ENCODE measurements at regions not wholly inside any gene's neighbourhood (a gene's known extent, or its start where the extent isn't known, plus 50 kb on each side); places are given as distances from the start of the nearest gene placed in this dataset.

- H3K9me3 ChIP-seq = no peaks in the 10 kb centered on the region
- ATAC-seq = no peak
- no peaks in the 10 kb centered on the region for H3K4me1 ChIP-seq
- TF ChIP-seq CTCF (IDR thresholded peaks at IDR 0.05) = no peak
- no peak overlapping the region for H3K4me3 ChIP-seq
- H3K27me3 ChIP-seq (ENCODE audit: low read depth) = no peaks in the 10 kb centered on the region
- intact Hi-C loops (cut with DNase I) = no loop called here
- DNase-seq = no peak
- H3K27ac ChIP-seq = no peak overlapping the region
- H3K36me3 ChIP-seq = no peaks in the 10 kb centered on the region
Measured at GRCh38 chr6:92160226-92160625, 1259.1 kb downstream of the EPHA7 start.

GRCh38 chr6:92159046-92159445 is 1260.3 kb downstream of the EPHA7 start:
- Histone ChIP-seq H3K9me3 (no peaks in the 10 kb centered on the region), H3K27me3 (ENCODE audit: low read depth) (no peaks in the 10 kb centered on the region), H3K27ac (no peak overlapping the region), H3K4me3 (no peak overlapping the region), H3K36me3 (no peaks in the 10 kb centered on the region), H3K4me1 (no peaks in the 10 kb centered on the region)
- intact Hi-C loops (cut with DNase I) = no loop called here
- ATAC-seq = no peak
- no peak for TF ChIP-seq CTCF (IDR thresholded peaks at IDR 0.05)
- DNase-seq = no peak

- Histone ChIP-seq H3K27ac (no peak overlapping the region), H3K4me3 (no peak overlapping the region), H3K4me1 (no peaks in the 10 kb centered on the region), H3K9me3 (no peaks in the 10 kb centered on the region), H3K27me3 (ENCODE audit: low read depth) (no peaks in the 10 kb centered on the region), H3K36me3 (no peaks in the 10 kb centered on the region)
- TF ChIP-seq CTCF (IDR thresholded peaks at IDR 0.05) = no peak
- no peak for DNase-seq
- intact Hi-C loops (cut with DNase I) = no loop called here
- no peak for ATAC-seq
Measured at GRCh38 chr6:92150553-92150952, 1268.8 kb downstream of the EPHA7 start.

GRCh38 chr6:92147246-92147645 is 1272.1 kb downstream of the EPHA7 start:
- H3K9me3 ChIP-seq = no peaks in the 10 kb centered on the region

GRCh38 chr6:92139601-92140000 is 1279.8 kb downstream of the EPHA7 start:
- H3K9me3 ChIP-seq = no peaks in the 10 kb centered on the region
- H3K4me3 ChIP-seq = no peak overlapping the region
- H3K27ac ChIP-seq = no peak overlapping the region
- H3K27me3 ChIP-seq (ENCODE audit: low read depth) = no peaks in the 10 kb centered on the region
- no peak for DNase-seq
- no peaks in the 10 kb centered on the region for H3K36me3 ChIP-seq
- intact Hi-C loops (cut with DNase I) = no loop called here
- no peaks in the 10 kb centered on the region for H3K4me1 ChIP-seq
- no peak for ATAC-seq
- TF ChIP-seq CTCF (IDR thresholded peaks at IDR 0.05) = no peak

More at GRCh38 chr6:92147246-92147645, 1272.1 kb downstream of the EPHA7 start:
- ATAC-seq (no peak), DNase-seq (no peak)
- Histone ChIP-seq H3K4me3 (no peak overlapping the region), H3K4me1 (no peaks in the 10 kb centered on the region), H3K27ac (no peak overlapping the region), H3K27me3 (ENCODE audit: low read depth) (no peaks in the 10 kb centered on the region), H3K36me3 (no peaks in the 10 kb centered on the region)
- TF ChIP-seq CTCF (IDR thresholded peaks at IDR 0.05) = no peak
- intact Hi-C loops (cut with DNase I) = no loop called here

- no peak overlapping the region for H3K27ac ChIP-seq
- H3K27me3 ChIP-seq (ENCODE audit: low read depth) = no peaks in the 10 kb centered on the region
- H3K4me1 ChIP-seq = no peaks in the 10 kb centered on the region
- no peak for DNase-seq
- H3K36me3 ChIP-seq = no peaks in the 10 kb centered on the region
- no peak for TF ChIP-seq CTCF (IDR thresholded peaks at IDR 0.05)
- no peak overlapping the region for H3K4me3 ChIP-seq
- intact Hi-C loops (cut with DNase I) = no loop called here
- H3K9me3 ChIP-seq = no peaks in the 10 kb centered on the region
- no peak for ATAC-seq
Measured at GRCh38 chr6:92132957-92133356, 1286.4 kb downstream of the EPHA7 start.

All from lower lobe of right lung (tissue), 2 donors.